Epithelial cell of proximal tubule (primary cell): ENCODE measurements at regions not wholly inside any gene's neighbourhood (a gene's known extent, or its start where the extent isn't known, plus 50 kb on each side); places are given as distances from the start of the nearest gene placed in this dataset.
"Not testable (repeated sequence)": the region's sequence is repeated elsewhere in the genome, so short reads cannot be mapped to it uniquely, and the experiment has no call there.

Source experiments
- DNase-seq: peaks from one replicate; pipeline ENCODE4 v3.0.0-alpha.2; 2011; ENCODE audit warnings: low read depth
- H3K4me3 ChIP-seq: 2 replicates; pipeline ENCODE4 v1.5.1; 2011; ENCODE audit warnings: low read depth, mild to moderate bottlenecking, low read length
- CTCF ChIP-seq: conservative IDR thresholded peaks from 2 replicates; pipeline ENCODE4 v1.5.1; 2012; ENCODE audit warnings: low read depth, mild to moderate bottlenecking, low read length

GRCh38 chr9:14989811-14990210 is 79.6 kb upstream of the FREM1 start:
- no peak for TF ChIP-seq CTCF
- no peak for DNase-seq

DNA sequence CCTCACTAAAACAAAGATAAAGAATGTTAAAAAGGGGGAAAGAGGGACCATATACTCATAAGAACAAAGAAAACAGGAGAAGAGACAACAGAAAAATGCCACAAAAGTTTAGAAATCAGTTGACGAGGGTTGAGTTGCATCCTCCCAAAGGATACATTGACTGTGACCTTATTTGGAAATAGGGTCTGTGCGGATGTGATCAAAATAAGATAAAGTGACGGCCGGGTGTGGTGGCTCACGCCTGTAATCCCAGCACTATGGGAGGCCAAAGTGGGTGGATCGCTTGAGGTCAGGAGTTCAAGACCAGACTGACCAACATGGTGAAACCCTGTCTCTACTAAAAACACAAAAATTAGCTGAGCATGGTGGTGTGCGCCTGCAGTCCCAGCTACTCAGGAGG is 79.1 kb upstream of the FREM1 start:
- not testable (repeated sequence) for H3K4me3 ChIP-seq, DNase-seq

More at GRCh38 chr9:14989811-14990210, 79.6 kb upstream of the FREM1 start:
- no peak overlapping the region for H3K4me3 ChIP-seq

GRCh38 chr9:14987858-14988257 is 77.6 kb upstream of the FREM1 start:
- H3K4me3 ChIP-seq, result no peak overlapping the region
- no peak for DNase-seq
- no peak for TF ChIP-seq CTCF

DNA sequence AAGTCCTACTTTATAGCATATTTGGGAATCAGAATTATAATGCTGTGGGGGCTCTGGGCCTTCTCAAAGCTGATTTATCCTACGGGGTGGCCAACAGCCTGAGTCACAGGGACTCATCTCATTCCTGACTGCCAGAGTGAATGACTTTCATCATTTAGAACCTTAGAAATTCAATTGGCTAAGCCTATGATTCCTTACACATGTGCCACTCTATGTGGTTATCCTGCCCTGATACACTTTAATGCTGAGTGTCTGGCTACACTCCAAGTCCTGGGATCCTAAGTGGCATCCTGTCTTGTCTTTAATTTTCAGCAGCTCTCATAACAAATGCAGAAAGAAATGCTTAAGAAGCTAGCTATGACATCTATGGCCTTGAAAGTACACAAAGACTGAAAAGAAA is 75.2 kb upstream of the FREM1 start:
- H3K4me3 ChIP-seq, result no peak overlapping the region
- DNase-seq, result no peak
- no peak for TF ChIP-seq CTCF

- TF ChIP-seq CTCF, result no peak
- H3K4me3 ChIP-seq, result no peak overlapping the region
- no peak for DNase-seq
Observed at GRCh38 chr9:14983599-14983998, 73.4 kb upstream of the FREM1 start.

- H3K4me3 ChIP-seq, result no peak overlapping the region
- no peak for DNase-seq
Observed at GRCh38 chr9:14981291-14981950, 71.2 kb upstream of the FREM1 start.

More at GRCh38 chr9:14981291-14981950, 71.2 kb upstream of the FREM1 start:
- TF ChIP-seq CTCF, result no peak
